ENCODE measurements at regions not wholly inside any gene's neighbourhood (a gene's known extent, or its start where the extent isn't known, plus 50 kb on each side); places are given as distances from the start of the nearest gene placed in this dataset.

GRCh38 chr13:106637519-106637918 lies 69.6 kb upstream of the ARGLU1 start:
- TF ChIP-seq POLR2A (IDR thresholded peaks at IDR 0.05; ENCODE audit: low read depth, low read length), result no peak
- TF ChIP-seq, protein P1, sequence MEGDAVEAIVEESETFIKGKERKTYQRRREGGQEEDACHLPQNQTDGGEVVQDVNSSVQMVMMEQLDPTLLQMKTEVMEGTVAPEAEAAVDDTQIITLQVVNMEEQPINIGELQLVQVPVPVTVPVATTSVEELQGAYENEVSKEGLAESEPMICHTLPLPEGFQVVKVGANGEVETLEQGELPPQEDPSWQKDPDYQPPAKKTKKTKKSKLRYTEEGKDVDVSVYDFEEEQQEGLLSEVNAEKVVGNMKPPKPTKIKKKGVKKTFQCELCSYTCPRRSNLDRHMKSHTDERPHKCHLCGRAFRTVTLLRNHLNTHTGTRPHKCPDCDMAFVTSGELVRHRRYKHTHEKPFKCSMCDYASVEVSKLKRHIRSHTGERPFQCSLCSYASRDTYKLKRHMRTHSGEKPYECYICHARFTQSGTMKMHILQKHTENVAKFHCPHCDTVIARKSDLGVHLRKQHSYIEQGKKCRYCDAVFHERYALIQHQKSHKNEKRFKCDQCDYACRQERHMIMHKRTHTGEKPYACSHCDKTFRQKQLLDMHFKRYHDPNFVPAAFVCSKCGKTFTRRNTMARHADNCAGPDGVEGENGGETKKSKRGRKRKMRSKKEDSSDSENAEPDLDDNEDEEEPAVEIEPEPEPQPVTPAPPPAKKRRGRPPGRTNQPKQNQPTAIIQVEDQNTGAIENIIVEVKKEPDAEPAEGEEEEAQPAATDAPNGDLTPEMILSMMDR (IDR thresholded peaks at IDR 0.05; ENCODE audit: extremely low read depth in 1 of 2, insufficient read depth in 1 of 2, low read depth in 1 of 2, low read length in 2 of 2), result no peak
- TF ChIP-seq MAX (IDR thresholded peaks at IDR 0.05; ENCODE audit: insufficient read depth, insufficient read length), result no peak
- no peak for TF ChIP-seq POLR2AphosphoS5 (IDR thresholded peaks at IDR 0.05; ENCODE audit: insufficient read depth, low read depth, low read length)
